Progenitor cell of endocrine pancreas (in vitro differentiated cells): ENCODE measurements at regions not wholly inside any gene's neighbourhood (a gene's known extent, or its start where the extent isn't known, plus 50 kb on each side); places are given as distances from the start of the nearest gene placed in this dataset.

Experiments used
- DNase-seq: peaks from one replicate; pipeline ENCODE4 v3.0.0; 2021; ENCODE audit warnings: low spot score; ENCODE audit not compliant: unreplicated experiment
- H3K27ac Mint-ChIP-seq: 2 replicates; pipeline ENCODE4 v1.8.0; 2021; ENCODE audit warnings: mild to moderate bottlenecking, moderate library complexity, mixed read lengths
- H3K27me3 Mint-ChIP-seq: 2 replicates; pipeline ENCODE4 v1.8.0; 2021; ENCODE audit warnings: mixed read lengths
- H3K36me3 Mint-ChIP-seq: 2 replicates; pipeline ENCODE4 v1.8.0; 2022; ENCODE audit warnings: mixed read lengths; ENCODE audit not compliant: insufficient read depth
- H3K4me1 Mint-ChIP-seq: 2 replicates; pipeline ENCODE4 v1.8.0; 2021; ENCODE audit warnings: low read depth, mixed read lengths
- H3K4me3 Mint-ChIP-seq: 2 replicates; pipeline ENCODE4 v1.8.0; 2021; ENCODE audit warnings: low read depth, mild to moderate bottlenecking, moderate library complexity, mixed read lengths
- H3K9me3 Mint-ChIP-seq: 2 replicates; pipeline ENCODE4 v1.8.0; 2021; ENCODE audit warnings: low read depth, mixed read lengths
- TF ChIP-seq, protein P1 (sequence below): fragments of 200-600 bp; sonication (generic); IDR thresholded peaks from one replicate; pipeline ENCODE4 v1.5.0; 2021; ENCODE audit warnings: antibody characterized with exemption, mild to moderate bottlenecking; ENCODE audit not compliant: unreplicated experiment

DNA sequence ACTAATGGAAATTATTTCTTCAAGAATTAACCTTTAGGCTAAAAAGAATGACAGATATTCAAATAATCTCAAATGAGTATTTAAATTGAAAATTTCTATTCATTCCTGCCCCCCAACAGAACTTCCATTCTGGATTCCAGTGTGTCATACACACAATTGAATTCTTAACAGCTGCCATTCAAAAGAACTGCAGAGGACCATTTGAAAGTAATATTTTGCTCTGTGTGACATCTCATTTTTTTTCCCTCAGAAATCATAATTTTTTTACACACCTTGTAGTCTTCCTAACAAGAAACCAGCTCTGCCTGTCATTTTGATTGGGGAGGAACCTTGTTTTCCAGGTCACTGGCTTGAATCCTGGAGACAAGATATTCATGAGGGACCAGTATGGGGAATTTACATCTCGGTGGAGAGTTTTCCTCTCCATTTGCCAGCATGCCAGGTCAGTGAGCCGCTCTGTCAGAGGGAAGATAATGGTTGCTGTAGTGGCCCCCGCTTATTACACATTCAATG lies 358.7 kb upstream of the ITGA1 start:
- TF ChIP-seq, protein P1, sequence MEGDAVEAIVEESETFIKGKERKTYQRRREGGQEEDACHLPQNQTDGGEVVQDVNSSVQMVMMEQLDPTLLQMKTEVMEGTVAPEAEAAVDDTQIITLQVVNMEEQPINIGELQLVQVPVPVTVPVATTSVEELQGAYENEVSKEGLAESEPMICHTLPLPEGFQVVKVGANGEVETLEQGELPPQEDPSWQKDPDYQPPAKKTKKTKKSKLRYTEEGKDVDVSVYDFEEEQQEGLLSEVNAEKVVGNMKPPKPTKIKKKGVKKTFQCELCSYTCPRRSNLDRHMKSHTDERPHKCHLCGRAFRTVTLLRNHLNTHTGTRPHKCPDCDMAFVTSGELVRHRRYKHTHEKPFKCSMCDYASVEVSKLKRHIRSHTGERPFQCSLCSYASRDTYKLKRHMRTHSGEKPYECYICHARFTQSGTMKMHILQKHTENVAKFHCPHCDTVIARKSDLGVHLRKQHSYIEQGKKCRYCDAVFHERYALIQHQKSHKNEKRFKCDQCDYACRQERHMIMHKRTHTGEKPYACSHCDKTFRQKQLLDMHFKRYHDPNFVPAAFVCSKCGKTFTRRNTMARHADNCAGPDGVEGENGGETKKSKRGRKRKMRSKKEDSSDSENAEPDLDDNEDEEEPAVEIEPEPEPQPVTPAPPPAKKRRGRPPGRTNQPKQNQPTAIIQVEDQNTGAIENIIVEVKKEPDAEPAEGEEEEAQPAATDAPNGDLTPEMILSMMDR: no peak

DNA sequence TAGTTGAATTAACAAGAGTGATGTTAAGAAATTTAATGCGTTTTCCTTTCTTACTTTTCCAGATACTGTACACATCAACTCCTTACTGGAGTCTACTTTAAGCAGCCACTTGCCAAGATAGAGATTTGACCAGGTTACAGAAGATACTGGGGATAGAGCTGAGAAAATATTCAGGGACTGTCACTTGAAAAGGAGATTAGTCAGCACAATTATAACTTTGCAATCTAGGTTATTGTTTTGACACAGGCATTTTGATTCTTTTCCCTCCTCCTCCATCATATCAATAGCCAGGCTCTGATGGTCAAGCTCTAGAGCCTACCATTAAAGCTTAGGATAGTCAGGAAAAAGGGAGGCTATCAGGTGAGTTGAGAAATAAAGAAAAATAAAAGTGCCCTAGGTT lies 345.9 kb upstream of the ITGA1 start:
- Mint-ChIP-seq H3K4me3 (no peak overlapping the region), H3K27ac (no peak overlapping the region), H3K36me3 (no peaks in the 10 kb centered on the region), H3K9me3 (peaks cover 3% of the 10 kb centered on the region), H3K4me1 (no peaks in the 10 kb centered on the region), H3K27me3 (no peaks in the 10 kb centered on the region)
- no peak for DNase-seq
- TF ChIP-seq, protein P1: no peak

More for the DNA sequence above, 358.7 kb upstream of the ITGA1 start:
- no peak for DNase-seq
- H3K27me3 Mint-ChIP-seq: no peaks in the 10 kb centered on the region
- no peaks in the 10 kb centered on the region for H3K4me1 Mint-ChIP-seq
- no peak overlapping the region for H3K27ac Mint-ChIP-seq
- no peak overlapping the region for H3K4me3 Mint-ChIP-seq
- H3K9me3 Mint-ChIP-seq: peaks cover 13% of the 10 kb centered on the region
- H3K36me3 Mint-ChIP-seq: no peaks in the 10 kb centered on the region

DNA sequence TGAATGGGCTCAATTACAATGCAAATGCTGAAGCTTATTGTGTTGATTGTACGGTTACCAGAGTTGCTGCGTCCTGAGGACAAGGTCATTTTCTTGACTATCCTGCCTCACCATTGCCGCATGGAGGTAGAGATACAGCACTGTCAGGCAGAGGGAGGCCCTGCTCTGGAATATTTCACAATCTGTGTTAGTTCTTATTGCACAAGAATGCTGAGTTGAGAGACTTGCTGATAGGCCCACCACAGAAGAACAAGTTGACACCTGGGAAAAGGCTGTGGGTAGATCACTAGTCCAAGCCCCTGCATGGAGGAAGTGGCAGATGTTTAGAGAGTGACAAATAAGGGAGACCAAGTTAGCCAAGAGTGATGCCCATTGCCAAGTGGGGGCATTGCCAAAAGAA lies 344.5 kb upstream of the ITGA1 start:
- no peaks in the 10 kb centered on the region for H3K36me3 Mint-ChIP-seq
- TF ChIP-seq, protein P1: no peak
- no peak for DNase-seq
- H3K4me1 Mint-ChIP-seq: no peaks in the 10 kb centered on the region
- H3K27me3 Mint-ChIP-seq: no peaks in the 10 kb centered on the region
- no peak overlapping the region for H3K4me3 Mint-ChIP-seq
- H3K9me3 Mint-ChIP-seq: peaks cover under 1% of the 10 kb centered on the region
- H3K27ac Mint-ChIP-seq: no peak overlapping the region

DNA sequence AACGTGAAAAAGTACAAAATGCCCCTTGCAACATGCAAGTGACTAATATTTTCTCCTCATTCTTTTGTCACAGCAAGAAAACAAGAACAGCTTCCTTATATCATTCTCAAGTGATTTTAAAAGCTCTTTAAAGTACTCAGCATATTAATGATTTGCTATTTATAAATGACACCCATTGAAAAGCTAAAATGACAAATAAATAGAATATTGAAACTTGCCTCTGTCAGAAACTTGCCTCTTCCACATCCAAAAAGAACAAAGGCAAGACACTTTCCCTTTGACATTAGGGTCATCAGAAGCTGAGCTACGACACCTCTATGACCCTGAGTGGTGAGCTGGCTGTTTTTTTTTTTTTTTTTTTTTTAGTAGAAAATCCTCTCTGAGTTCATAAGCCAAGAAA lies 339.6 kb upstream of the ITGA1 start:
- Mint-ChIP-seq H3K4me1 (no peaks in the 10 kb centered on the region), H3K27me3 (no peaks in the 10 kb centered on the region), H3K36me3 (no peaks in the 10 kb centered on the region), H3K27ac (no peak overlapping the region), H3K9me3 (no peaks in the 10 kb centered on the region), H3K4me3 (no peak overlapping the region)
- DNase-seq: no peak
- TF ChIP-seq, protein P1: no peak

DNA sequence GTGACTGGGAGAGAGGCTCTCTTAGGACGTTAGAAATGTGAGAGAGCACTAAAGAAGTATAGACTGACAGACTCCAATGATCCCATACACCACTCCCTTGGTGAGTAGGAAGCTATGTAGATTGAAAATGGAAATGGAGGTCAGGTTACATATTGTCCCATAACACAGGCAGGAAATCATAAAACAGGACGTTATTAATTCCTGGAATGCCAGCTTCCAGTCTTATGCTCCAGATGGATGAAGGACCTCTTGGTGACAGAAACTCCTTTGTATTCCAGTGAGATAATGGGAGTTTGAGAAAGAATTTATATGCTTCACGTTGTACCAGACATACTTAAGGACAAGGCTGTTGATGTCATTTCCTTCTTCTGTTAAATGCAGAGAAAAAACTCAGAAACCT lies 338.2 kb upstream of the ITGA1 start:
- Mint-ChIP-seq H3K4me1 (no peaks in the 10 kb centered on the region), H3K27me3 (no peaks in the 10 kb centered on the region), H3K9me3 (no peaks in the 10 kb centered on the region), H3K27ac (no peak overlapping the region), H3K4me3 (no peak overlapping the region), H3K36me3 (no peaks in the 10 kb centered on the region)
- DNase-seq: no peak
- TF ChIP-seq, protein P1: no peak
